Gastrocnemius medialis (tissue), 4 donors: ENCODE measurements at regions not wholly inside any gene's neighbourhood (a gene's known extent, or its start where the extent isn't known, plus 50 kb on each side); places are given as distances from the start of the nearest gene placed in this dataset.

Source experiments
- POLR2A ChIP-seq, 2 donors: fragments of 450-650 bp; IDR thresholded peaks; one replicate each; pipeline ENCODE4 v1.6.1; 2017; ENCODE audit warnings: antibody characterized with exemption in 2 of 2, mild to moderate bottlenecking in 2 of 2, moderate library complexity in 2 of 2
- TF ChIP-seq, protein P1 (sequence below), 5 experiments: fragments of 450-650 bp in 3 of 5; fragments of 200-600 bp in 2 of 5; sonication (generic) in 2 of 5; IDR thresholded peaks in 4 of 5; conservative IDR thresholded peaks in 1 of 5; 1 replicate in 4 of 5; 2 replicates in 1 of 5; pipeline ENCODE4 v1.5.1; 2016 to 2019; ENCODE audit warnings: antibody characterized with exemption in 5 of 5, mild to moderate bottlenecking in 3 of 5, moderate library complexity in 3 of 5

DNA sequence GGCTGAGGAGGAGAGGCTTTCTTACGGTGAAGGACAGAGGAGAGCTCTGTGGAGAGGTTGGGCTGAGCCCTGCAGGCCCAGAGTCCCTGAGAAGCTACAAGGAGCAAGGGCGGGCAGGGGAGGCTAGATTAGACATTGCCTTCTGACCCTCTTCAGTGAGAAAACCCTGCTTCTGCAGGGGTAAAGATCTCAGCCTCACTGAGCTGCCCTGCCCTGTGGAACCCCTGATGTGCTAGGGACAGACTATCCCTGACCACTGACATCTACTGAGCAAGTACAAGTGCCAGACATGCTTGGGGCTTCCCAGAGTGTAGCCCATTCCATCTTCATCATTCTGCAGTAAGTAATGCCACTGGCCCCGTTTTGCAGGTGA lies 111.5 kb downstream of the CYP26B1 start:
- TF ChIP-seq, protein P1, sequence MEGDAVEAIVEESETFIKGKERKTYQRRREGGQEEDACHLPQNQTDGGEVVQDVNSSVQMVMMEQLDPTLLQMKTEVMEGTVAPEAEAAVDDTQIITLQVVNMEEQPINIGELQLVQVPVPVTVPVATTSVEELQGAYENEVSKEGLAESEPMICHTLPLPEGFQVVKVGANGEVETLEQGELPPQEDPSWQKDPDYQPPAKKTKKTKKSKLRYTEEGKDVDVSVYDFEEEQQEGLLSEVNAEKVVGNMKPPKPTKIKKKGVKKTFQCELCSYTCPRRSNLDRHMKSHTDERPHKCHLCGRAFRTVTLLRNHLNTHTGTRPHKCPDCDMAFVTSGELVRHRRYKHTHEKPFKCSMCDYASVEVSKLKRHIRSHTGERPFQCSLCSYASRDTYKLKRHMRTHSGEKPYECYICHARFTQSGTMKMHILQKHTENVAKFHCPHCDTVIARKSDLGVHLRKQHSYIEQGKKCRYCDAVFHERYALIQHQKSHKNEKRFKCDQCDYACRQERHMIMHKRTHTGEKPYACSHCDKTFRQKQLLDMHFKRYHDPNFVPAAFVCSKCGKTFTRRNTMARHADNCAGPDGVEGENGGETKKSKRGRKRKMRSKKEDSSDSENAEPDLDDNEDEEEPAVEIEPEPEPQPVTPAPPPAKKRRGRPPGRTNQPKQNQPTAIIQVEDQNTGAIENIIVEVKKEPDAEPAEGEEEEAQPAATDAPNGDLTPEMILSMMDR (IDR thresholded peaks at IDR 0.05 in 4 of 5, conservative IDR thresholded peaks at IDR 0.05 in 1 of 5): no peak
- no peak for TF ChIP-seq POLR2A (IDR thresholded peaks at IDR 0.05)
